Lower leg skin (tissue), 4 donors: ENCODE measurements at regions not wholly inside any gene's neighbourhood (a gene's known extent, or its start where the extent isn't known, plus 50 kb on each side); places are given as distances from the start of the nearest gene placed in this dataset.

Experiments
- DNase-seq, 2 donors: peaks; one replicate each; pipeline ENCODE4 v3.0.0-alpha.2; 2019; ENCODE audit warnings: low spot score in 2 of 2
- H3K4me3 ChIP-seq: fragments of 200-600 bp; sonication (generic); 2 replicates; pipeline ENCODE4 v1.5.1; 2017; ENCODE audit warnings: mild to moderate bottlenecking, low read depth; ENCODE audit not compliant: poor library complexity, severe bottlenecking
- POLR2A ChIP-seq, 2 donors: fragments of 450-650 bp; IDR thresholded peaks; one replicate each; pipeline ENCODE4 v1.6.1; 2016 to 2017; ENCODE audit warnings: antibody characterized with exemption in 2 of 2, mild to moderate bottlenecking in 1 of 2, moderate library complexity in 1 of 2
- whole genome bisulfite sequencing, 2 donors: methylation state at CpG; one replicate each; pipeline ENCODE4 v1.1.5; 2018; 5-methylcytosine and 5-hydroxymethylcytosine counted together
- intact Hi-C: fragments of 100-400 bp; cut with DNase I; formaldehyde crosslinking; loops from one replicate; pipeline ENCODE4 v1.15.0; 2023; ENCODE audit warnings: low total_unique reads
- TF ChIP-seq, protein P1 (sequence below), 3 donors: fragments of 450-650 bp; IDR thresholded peaks; one replicate each; pipeline ENCODE4 v1.5.1; 2016; ENCODE audit warnings: antibody characterized with exemption in 3 of 3, mild to moderate bottlenecking in 3 of 3, moderate library complexity in 2 of 3

DNA sequence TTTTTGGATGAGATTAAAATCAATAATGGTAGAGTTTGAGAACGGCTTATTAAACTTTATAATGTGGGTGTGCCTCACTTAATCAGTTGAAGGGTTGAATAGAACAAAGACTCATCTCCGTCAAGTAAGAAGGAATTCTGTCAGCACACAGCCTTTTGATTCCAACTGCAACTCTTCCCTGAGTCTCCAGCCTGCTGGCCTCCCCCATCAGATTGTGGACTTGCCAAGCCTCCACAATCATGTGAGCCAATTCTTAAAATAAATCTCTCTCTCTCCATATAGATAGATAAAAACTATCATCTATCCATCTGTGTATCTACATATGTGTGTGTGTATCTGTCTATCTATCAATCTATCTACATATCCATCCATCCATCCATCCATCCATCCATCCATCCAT is 127.4 kb upstream of the BTG1 start:
- no peak overlapping the region for H3K4me3 ChIP-seq
- no peak for DNase-seq
- intact Hi-C loops = no loop called here
- no peak for TF ChIP-seq POLR2A (IDR thresholded peaks at IDR 0.05)
- TF ChIP-seq, protein P1, sequence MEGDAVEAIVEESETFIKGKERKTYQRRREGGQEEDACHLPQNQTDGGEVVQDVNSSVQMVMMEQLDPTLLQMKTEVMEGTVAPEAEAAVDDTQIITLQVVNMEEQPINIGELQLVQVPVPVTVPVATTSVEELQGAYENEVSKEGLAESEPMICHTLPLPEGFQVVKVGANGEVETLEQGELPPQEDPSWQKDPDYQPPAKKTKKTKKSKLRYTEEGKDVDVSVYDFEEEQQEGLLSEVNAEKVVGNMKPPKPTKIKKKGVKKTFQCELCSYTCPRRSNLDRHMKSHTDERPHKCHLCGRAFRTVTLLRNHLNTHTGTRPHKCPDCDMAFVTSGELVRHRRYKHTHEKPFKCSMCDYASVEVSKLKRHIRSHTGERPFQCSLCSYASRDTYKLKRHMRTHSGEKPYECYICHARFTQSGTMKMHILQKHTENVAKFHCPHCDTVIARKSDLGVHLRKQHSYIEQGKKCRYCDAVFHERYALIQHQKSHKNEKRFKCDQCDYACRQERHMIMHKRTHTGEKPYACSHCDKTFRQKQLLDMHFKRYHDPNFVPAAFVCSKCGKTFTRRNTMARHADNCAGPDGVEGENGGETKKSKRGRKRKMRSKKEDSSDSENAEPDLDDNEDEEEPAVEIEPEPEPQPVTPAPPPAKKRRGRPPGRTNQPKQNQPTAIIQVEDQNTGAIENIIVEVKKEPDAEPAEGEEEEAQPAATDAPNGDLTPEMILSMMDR (IDR thresholded peaks at IDR 0.05) = no peak
- WGBS, 2 donors = 60 to 69% methylated on average over 2 of the region's 2 CpGs

DNA sequence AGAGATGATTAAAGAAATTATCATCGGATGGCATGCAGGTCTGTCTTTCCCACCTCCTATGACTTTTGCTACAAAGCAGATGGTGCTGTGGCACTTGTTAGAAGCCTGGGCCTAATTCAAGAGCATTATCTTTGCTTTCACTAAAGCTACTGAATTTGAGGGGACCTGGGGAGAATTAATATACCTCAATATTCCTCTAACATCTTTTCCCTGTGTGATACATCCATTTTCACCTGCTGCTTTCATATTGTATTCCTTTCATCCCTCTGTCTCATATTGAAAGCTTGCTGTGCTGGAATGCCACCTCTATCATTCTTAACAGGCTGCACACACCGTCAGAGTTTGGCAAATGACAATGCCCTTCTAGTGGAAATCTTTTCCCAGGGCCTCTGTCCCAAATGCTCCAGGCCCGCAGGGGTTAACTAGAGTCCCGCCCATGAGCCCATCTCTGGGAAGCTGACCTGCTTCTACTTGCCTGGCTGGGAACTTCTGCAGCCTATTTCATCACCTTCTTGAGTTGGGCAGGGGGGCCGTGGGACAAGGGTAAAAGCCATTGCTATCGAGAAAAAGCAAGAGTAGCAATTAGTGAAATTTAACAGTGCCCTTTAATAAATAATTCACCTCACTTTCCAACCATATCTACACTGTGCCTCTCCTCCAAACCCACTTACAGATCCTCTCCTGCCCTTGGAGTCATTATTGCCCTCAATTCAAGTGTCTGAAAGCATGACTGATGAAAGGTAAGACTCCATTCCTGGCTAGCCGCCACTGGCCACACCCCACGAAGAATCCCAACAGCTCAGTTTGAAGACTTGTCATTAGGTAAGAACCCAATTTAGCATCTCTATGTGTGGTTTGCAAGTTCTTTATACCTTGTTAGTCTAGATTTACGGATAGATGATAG is 126.7 kb upstream of the BTG1 start:
- intact Hi-C loops = no loop called here
- H3K4me3 ChIP-seq = no peak overlapping the region
- TF ChIP-seq, protein P1 (IDR thresholded peaks at IDR 0.05) = no peak
- TF ChIP-seq POLR2A (IDR thresholded peaks at IDR 0.05) = no peak
- peak; percentile 66 to 86 for DNase-seq
- WGBS, 2 donors = 48 to 53% methylated on average over 9 of the region's 9 CpGs

DNA sequence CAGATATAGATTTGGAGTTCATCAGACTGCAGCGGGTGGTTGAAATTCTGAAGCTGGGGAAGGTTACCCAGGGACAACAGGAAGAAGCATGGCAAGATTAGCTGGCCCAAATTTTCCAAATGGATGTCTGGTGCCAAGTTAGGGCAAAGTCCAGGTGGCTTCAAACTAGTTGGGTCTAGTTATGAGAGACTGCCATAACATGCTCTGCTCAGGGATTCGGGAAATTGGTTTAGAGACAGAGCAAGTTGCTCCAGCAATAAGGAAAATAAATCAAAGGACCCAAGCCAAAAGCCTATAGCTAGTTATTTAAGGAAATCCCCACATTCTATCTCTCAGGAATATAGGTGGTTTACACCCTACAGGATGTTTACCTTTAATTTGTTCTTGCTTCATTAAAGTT is 125.7 kb upstream of the BTG1 start:
- no peak for DNase-seq
- no peak for TF ChIP-seq POLR2A (IDR thresholded peaks at IDR 0.05)
- TF ChIP-seq, protein P1 (IDR thresholded peaks at IDR 0.05) = no peak
- no peak overlapping the region for H3K4me3 ChIP-seq
- intact Hi-C loops = no loop called here
- 61 to 69% methylated on average over 2 of the region's 2 CpGs for WGBS, 2 donors

DNA sequence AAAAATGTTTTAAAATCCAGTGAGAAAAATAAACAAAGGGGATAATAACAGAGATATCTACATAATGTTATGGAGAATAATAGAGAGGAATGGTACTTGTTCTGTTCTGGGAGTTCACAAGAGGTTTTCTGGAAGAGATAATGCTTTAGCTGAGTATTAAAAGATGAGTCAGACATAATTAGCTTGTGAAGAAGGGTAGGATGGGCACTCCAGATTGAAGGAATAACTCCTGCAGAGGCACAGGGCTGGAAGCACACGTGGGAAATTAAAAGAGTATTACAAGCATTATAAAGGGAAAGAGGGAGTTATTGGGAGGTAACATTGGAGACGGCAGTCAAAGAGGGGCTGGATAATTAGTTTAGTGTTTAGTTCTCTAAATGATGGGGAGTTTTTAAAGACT is 124.9 kb upstream of the BTG1 start:
- TF ChIP-seq, protein P1 (IDR thresholded peaks at IDR 0.05) = no peak
- no peak for TF ChIP-seq POLR2A (IDR thresholded peaks at IDR 0.05)
- WGBS, 2 donors = 41 to 43% methylated on average over 2 of the region's 2 CpGs
- no peak for DNase-seq
- intact Hi-C loops = no loop called here
- H3K4me3 ChIP-seq = no peak overlapping the region

DNA sequence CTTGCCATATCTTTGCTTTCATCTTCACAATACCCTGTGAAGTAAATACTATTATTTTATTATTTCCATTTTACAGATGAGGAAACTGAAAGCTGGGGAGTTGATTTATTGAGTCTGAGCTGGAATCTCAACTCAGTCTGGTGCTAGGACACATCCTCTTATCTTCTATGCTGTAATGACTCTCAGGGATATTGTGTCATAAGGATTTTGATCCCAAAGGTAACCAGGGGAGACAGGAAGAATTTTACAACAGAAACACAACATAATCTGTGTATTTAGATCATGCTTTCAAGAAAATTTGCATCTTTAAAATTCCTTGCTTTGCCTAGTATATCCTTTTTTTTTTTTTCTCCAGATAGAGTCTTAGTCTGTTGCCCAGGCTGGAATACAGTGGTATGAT is 123.3 kb upstream of the BTG1 start:
- no peak for DNase-seq
- intact Hi-C loops = no loop called here
- TF ChIP-seq, protein P1 (IDR thresholded peaks at IDR 0.05) = no peak
- no peak for TF ChIP-seq POLR2A (IDR thresholded peaks at IDR 0.05)
- no peak overlapping the region for H3K4me3 ChIP-seq

DNA sequence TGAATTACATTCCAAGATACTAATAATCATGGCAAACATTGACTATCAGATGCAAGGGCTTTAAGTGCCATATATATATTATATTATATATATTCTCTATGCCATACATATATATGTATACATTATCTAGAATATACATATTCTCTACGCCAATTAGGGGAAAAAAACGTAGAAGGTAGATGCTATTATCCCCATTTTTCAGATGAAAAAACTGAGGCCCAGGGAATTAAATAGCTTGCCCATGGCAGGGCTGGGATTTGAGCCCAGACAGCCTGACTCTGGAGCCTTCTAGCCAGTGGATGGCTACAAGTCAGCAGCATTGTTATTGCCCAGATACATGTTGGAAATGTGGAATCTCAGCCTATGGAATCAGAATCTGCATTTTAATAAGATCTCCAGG is 116.0 kb upstream of the BTG1 start:
- DNase-seq = no peak
- TF ChIP-seq, protein P1 (IDR thresholded peaks at IDR 0.05) = no peak
- no peak for TF ChIP-seq POLR2A (IDR thresholded peaks at IDR 0.05)
- H3K4me3 ChIP-seq = no peak overlapping the region
- 99% methylated on average over 2 of the region's 2 CpGs for WGBS, 2 donors
- intact Hi-C loops = no loop called here
